HG02973 (cell line): ENCODE measurements at regions not wholly inside any gene's neighbourhood (a gene's known extent, or its start where the extent isn't known, plus 50 kb on each side); places are given as distances from the start of the nearest gene placed in this dataset.

Source experiments
- ATAC-seq: cut with Tn5 transposase; IDR thresholded peaks from one replicate; pipeline ENCODE4 v1.9.1; 2021; ENCODE audit warnings: moderate library complexity; ENCODE audit not compliant: unreplicated experiment

GRCh38 chr4:128371001-128371777, 83.6 kb upstream of the PGRMC2 start:
- no peak for ATAC-seq

- no peak for ATAC-seq
These were observed 78.6 kb upstream of the PGRMC2 start for GRCh38 chr4:128366212-128366611.

- ATAC-seq, result no peak
These were observed 77.0 kb upstream of the PGRMC2 start for GRCh38 chr4:128364565-128364964.

GRCh38 chr4:128363966-128364365, 76.4 kb upstream of the PGRMC2 start:
- no peak for ATAC-seq

- no peak for ATAC-seq
These were observed 75.1 kb upstream of the PGRMC2 start for GRCh38 chr4:128362760-128363159.

- no peak for ATAC-seq
These were observed 71.8 kb upstream of the PGRMC2 start for GRCh38 chr4:128359422-128359821.

- ATAC-seq, result no peak
These were observed 71.3 kb upstream of the PGRMC2 start for GRCh38 chr4:128358913-128359279.

- ATAC-seq, result no peak
These were observed 70.8 kb upstream of the PGRMC2 start for GRCh38 chr4:128358231-128358912.

- ATAC-seq, result no peak
These were observed 69.7 kb upstream of the PGRMC2 start for GRCh38 chr4:128357286-128357685.

- no peak for ATAC-seq
These were observed 67.7 kb upstream of the PGRMC2 start for GRCh38 chr4:128355305-128355704.

- no peak for ATAC-seq
These were observed 66.7 kb upstream of the PGRMC2 start for GRCh38 chr4:128354205-128354821.

GRCh38 chr4:128353791-128354190, 66.2 kb upstream of the PGRMC2 start:
- ATAC-seq, result no peak

- ATAC-seq, result no peak
These were observed 63.9 kb upstream of the PGRMC2 start for GRCh38 chr4:128351502-128351901.

GRCh38 chr4:128350449-128351045, 62.9 kb upstream of the PGRMC2 start:
- ATAC-seq, result no peak

- no peak for ATAC-seq
These were observed 62.3 kb upstream of the PGRMC2 start for GRCh38 chr4:128349921-128350320.

GRCh38 chr4:128347930-128348660, 60.5 kb upstream of the PGRMC2 start:
- no peak for ATAC-seq

GRCh38 chr4:128347175-128347868, 59.7 kb upstream of the PGRMC2 start:
- ATAC-seq, result no peak

- ATAC-seq, result no peak
These were observed 58.6 kb upstream of the PGRMC2 start for GRCh38 chr4:128346054-128346716.

GRCh38 chr4:128345650-128346049, 58.0 kb upstream of the PGRMC2 start:
- no peak for ATAC-seq

- ATAC-seq, result no peak
These were observed 55.1 kb upstream of the PGRMC2 start for GRCh38 chr4:128342762-128343161.
